ENCODE measurements at regions not wholly inside any gene's neighbourhood (a gene's known extent, or its start where the extent isn't known, plus 50 kb on each side); places are given as distances from the start of the nearest gene placed in this dataset.

DNA sequence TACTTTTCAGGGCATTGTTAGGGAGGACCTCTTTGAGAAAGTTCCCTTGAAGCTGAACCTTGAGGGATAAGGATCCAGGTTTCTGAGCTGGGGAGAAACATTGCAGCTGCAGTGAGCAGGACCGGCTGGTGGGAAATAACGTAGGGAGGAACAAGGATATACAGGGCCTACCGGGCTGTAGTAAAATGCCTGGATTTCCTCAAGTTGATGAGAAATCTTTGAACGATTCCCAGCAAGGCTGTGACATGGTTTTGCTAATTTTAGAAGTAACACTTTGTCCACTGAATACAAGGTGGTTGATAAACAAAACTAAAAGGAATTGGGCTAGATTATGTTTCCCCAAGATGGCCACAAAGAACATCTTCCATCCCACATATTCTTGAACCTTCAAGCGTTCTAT, 137.0 kb upstream of the AGBL1 start:
- TF ChIP-seq, protein P1, sequence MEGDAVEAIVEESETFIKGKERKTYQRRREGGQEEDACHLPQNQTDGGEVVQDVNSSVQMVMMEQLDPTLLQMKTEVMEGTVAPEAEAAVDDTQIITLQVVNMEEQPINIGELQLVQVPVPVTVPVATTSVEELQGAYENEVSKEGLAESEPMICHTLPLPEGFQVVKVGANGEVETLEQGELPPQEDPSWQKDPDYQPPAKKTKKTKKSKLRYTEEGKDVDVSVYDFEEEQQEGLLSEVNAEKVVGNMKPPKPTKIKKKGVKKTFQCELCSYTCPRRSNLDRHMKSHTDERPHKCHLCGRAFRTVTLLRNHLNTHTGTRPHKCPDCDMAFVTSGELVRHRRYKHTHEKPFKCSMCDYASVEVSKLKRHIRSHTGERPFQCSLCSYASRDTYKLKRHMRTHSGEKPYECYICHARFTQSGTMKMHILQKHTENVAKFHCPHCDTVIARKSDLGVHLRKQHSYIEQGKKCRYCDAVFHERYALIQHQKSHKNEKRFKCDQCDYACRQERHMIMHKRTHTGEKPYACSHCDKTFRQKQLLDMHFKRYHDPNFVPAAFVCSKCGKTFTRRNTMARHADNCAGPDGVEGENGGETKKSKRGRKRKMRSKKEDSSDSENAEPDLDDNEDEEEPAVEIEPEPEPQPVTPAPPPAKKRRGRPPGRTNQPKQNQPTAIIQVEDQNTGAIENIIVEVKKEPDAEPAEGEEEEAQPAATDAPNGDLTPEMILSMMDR (IDR thresholded peaks at IDR 0.05; ENCODE audit: extremely low read depth in 1 of 2, insufficient read depth in 1 of 2, low read depth in 1 of 2, low read length in 2 of 2): no peak
- no peak for TF ChIP-seq POLR2A (IDR thresholded peaks at IDR 0.05; ENCODE audit: low read depth, low read length)
- no peak for TF ChIP-seq EZH2 (IDR thresholded peaks at IDR 0.05; ENCODE audit: borderline replicate concordance, low read depth, low read length, severe bottlenecking)

All from endothelial cell of umbilical vein (primary cell).